HG03103 (cell line): ENCODE measurements at regions not wholly inside any gene's neighbourhood (a gene's known extent, or its start where the extent isn't known, plus 50 kb on each side); places are given as distances from the start of the nearest gene placed in this dataset.
"Not testable (repeated sequence)": the region's sequence is repeated elsewhere in the genome, so short reads cannot be mapped to it uniquely, and the experiment has no call there.

Source experiments
- ATAC-seq: cut with Tn5 transposase; IDR thresholded peaks from one replicate; pipeline ENCODE4 v1.9.1; 2021; ENCODE audit warnings: low read depth; ENCODE audit not compliant: unreplicated experiment

DNA sequence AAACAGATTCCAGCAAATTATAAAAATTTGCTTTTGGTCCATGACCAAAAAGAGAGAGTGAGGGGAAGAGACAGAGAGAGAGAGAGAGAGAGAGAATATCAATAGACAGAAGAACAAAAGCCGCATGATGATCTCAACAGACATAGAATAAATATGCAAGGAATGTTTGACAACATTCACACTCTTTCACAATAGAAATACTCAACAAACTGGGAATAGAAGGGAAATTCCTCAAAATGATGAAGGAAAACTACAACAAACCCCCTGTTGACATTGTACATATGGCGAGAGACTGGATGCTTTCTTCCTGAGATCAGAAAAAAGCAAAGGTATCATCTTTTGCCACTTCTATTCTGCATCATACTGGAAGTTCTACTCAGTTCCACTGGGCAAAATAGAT lies 309.7 kb downstream of the RAD51AP2 start:
- no peak for ATAC-seq

DNA sequence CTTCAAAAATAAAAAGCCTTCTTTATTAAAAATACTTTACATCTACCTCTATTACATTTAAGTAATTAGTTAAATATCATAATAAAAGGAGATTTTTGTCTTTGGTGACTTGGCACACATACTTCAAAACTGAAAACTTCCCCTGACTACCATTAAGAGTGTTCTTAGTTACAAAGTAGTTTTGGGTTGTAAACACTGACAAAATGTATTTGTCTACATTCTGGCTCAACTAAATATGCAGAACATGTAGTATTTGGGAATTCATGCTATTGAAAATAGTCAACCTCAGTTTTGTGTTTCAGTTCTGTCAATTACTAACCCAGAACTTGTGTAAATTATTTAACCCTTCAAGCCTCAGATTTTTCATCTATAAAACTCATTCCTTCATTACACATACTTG lies 311.5 kb downstream of the RAD51AP2 start:
- no peak for ATAC-seq

DNA sequence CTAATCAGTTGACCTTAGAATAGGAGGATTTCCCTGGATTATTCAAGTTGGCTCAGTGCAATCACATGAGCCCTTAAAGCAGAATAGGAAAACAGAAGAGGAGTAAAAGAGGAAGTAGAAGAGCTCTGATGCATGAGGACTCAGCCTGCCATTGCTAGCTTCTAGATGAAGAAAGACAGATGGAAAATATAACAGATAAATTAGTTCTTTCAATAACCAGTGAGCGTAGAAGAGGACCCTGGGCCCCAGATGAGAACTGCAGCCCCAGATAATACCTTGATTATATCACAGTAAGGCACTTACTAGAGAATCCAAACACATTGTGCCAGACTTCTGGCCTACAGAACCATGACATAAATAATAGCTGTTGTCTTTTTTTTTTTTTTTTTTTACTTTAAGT lies 314.0 kb downstream of the RAD51AP2 start:
- ATAC-seq, result peak; percentile 44

DNA sequence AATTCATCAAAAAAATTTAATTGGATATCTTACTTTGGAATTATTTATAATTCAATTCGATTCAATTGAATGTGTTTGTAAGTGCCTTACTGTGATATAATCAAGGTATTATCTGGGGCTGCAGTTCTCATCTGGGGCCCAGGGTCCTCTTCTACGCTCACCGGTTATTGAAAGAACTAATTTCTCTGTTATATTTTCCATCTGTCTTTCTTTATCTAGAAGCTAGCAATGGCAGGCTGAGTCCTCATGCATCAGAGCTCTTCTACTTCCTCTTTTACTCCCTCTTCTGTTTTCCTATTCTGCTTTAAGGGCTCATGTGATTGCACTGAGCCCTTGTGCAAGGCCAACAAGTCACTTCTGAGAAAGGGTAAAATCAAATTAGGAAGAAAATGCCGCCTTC lies 315.6 kb downstream of the RAD51AP2 start:
- ATAC-seq, result peak; percentile 97

DNA sequence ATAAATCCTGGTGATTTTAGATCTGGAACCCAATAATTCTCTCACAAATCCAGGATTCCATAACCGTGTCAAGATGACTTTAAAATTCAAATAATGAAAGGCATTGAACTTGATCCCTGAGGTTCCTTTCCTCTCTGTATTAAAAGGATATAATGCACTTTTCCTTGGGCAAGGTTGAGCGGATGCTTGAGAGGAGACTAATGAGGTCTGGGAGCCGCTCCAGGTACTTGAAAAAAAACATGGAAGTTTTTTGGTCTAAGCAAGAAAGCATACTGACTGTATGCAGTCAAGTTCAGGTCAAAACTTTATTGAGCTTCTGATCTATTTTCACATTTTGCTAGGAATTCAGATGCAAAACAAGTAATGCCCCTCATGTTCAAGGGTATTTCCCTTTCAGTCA lies 318.5 kb downstream of the RAD51AP2 start:
- no peak for ATAC-seq

DNA sequence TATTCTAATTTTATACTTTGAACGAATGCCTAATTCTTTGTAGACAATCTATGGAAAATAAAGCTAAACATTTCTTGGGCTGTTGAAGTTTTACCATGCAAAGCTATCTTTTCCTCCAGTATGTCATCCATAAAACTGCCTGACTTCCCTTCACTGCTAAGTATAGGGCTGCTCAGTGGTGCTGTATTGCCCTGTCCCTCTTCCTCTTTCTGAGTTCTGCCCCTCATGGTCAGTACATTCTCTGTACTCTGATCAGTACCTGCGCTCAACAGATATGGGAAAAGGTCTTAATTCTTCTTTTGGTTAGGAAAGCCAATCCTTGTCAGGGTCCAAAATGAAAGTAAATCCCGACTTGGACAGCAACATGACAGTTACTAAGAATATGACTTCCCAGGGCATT lies 321.9 kb downstream of the RAD51AP2 start:
- no peak for ATAC-seq

DNA sequence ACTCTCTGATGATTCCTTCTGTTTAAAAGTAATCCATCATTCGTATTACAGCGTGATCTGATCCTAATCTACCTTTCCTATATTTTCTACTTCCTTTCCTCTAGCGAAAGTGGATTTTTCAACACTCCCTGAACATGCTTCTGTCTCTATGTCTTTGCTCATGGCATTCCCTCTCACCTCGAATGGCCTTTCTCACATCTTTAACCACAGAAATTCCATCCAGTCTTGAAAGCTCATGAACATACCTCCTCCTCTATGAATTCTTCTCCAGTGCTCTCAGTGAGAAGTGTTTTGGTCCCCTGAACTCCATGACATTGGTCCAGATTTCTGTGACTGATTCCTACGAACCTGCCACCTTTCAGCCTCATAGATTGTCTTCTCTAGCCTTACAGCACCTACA lies 323.2 kb downstream of the RAD51AP2 start:
- ATAC-seq, result no peak

DNA sequence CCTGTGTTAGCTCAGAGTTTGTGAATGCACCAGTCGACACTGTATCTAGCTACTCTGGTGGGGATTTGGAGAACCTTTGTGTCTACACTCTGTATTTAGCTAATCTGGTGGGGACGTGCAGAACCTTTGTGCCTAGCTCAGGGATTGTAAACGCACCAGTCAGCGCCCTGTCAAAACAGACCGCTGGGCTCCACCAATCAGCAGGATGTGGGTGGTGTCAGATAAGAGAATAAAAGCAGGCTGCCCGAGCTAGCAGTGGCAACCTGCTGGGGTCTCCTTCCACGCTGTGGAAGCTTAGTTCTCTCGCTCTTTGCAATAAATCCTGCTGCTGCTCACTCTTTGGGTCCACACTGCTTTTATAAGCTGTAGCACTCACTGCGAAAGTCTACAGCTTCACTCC lies 324.2 kb downstream of the RAD51AP2 start:
- no peak for ATAC-seq

DNA sequence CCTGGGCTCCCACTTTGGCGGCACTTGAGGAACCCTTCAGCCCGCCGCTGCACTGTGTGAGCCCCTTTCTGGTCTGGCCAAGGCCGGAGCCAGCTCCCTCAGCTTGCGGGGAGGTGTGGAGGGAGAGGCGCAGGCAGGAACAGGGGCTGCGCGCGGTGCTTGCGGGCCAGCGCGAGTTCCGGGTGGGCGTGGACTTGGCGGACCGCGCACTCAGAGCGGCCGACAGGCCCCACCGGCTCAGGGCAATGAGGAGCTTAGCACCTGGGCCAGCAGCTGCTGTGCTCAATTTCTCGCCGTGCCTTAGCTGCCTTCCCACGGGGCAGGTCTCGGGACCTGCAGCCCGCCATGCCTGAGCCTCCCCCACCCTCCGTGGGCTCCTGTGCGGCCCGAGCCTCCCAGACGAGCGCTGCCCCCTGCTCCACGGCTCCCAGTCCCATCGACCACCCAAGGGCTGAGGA lies 324.8 kb downstream of the RAD51AP2 start:
- ATAC-seq, result not testable (repeated sequence)

DNA sequence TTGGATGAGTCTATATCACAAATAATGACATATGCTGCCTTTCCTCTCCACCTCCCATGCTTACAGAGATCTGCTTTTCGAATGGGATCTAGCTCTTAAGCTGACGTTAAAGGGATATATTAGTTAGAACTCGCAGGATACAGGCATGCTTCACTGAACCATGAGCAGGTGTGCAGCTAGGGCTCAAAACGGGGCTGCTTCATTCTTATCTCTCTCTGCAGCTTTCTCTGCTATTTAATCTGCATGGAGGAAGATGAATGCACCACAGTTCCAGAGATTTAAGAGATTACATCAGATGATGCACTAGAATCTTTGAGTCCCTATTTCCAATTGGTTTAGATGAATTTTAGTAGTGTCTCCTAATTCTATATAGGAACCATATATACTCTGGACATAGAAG lies 327.0 kb downstream of the RAD51AP2 start:
- ATAC-seq, result no peak

DNA sequence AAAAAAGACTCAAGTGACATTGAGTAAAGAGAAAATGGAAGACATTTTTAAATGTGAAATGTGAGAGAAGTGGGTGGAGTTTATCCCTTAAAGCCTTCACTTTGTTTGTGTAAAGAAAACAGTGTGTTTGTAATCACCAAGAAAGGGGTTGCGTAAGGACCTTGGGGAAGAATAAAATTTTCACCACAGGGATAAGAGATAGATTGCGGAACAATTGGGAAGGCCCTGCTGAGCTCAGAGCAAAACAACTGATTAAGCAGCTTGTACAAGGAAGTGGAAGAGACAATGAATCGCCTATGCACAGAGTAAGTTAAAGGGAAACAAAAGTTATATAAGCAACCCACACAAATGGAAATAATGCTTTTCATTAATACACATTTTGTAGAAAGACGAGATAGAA lies 327.7 kb downstream of the RAD51AP2 start:
- no peak for ATAC-seq

DNA sequence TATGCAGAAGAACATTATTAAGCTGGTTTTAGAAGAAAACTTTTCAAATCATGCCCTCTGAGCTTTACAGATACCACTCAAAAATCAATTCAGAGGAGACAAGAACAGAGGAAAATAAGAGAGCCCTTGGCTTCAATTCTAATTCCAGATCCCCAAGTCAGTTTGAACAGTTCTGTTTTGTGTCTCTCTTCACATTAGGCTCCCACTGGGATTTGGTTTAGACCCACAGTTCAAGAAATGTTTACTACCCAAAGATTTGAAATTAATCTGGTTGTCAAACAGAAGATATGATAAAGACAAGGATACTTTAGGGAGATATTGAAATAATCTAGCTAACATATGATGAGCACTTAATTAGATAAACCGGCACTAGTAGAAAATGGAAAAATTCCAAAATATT lies 329.5 kb downstream of the RAD51AP2 start:
- ATAC-seq, result no peak

DNA sequence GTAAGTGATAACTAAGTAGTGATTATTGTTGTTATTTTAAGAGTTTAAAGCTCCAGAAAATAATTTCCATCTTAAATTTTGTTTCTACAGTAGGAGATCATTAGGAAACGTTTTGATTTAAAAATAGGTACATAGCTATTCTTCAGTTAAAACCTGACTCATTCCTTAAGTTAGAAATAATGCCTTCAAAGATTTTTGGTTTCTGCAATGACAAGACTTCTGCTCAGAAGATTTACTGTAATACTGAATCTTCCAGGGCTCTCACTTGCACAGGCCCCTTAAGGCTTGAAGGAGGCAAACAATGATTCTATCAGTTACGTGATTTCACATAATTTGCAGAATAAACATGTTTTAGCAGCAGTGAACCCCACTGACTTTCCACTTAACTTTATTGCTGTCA lies 333.7 kb downstream of the RAD51AP2 start:
- no peak for ATAC-seq

DNA sequence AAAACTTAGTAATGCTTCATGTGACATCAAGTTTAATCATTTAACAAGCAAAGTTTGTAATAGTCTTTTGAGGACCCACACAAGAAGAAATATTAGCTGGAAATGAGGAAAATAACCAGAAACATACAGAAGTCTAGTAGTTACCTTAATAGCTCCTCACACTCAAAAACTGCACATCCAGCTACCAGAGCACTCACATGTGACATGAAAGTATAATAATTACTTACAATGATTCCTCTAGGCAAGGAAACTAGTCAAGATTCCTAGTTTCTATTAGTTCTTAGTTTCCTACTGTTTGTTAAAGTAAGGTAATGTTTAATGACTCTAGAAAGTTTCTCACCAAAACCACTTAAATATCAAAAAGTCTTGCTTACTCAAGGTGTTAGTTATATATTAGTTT lies 335.8 kb downstream of the RAD51AP2 start:
- ATAC-seq, result no peak

DNA sequence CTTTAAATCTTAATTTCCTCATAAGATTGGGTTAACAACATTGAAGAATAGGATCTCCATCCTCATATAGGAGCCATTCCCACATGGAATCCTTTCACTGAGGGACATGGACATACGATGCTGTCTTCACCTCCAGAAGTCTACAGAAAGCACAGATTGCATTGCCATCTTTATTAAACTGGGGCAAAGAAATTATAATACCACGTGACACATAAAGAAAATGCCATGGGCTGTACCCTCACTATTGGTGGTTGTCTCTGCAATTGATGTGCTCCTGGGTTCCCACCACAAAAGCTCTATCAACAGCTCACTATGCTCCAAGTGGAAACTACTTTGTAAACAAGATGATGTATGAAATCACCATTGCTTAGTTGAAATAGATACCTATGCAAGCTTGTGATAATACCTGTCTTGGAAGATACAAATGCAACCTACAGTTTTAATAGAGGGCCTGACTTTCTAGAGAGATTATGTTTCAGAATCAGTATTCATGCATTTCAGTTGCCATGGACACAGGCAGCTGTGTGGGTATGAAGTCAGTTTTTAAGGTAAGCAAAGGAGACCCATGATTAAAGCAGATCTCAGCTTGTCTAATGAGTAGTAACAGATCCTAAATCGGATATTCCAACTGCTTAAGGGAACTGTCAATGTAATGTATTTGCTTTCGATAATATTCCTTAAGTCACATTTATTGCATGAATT lies 337.0 kb downstream of the RAD51AP2 start:
- ATAC-seq, result no peak

DNA sequence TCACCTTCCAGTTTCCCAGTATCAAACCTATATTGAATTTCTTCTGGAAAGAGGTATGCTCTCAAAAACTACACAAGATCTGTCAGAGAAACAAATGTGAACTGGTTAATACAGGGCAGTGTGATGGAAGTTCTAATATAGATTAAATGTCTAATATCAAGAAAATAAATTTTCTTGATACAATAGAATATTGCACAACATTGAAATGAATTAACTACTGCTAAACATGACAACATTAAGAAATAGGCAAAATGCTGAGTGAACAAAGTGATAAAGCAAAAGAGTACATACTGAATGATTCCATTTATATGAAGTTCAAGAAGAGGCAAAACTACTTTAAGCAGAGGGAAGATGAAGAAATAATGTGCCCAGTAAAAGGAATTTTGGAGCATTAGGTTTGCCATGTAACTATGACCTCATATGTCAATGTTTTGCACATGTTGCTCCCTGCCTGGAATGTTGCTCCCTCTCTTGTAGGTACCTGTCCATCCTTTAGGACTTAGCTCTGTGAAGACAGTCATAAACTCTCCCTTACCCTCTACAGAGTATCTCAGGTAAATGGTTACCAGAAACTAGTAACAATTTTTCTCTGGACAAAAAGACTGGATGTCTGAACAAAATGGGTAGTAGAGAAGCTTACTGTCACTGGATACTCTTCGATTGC lies 339.0 kb downstream of the RAD51AP2 start:
- ATAC-seq, result no peak

DNA sequence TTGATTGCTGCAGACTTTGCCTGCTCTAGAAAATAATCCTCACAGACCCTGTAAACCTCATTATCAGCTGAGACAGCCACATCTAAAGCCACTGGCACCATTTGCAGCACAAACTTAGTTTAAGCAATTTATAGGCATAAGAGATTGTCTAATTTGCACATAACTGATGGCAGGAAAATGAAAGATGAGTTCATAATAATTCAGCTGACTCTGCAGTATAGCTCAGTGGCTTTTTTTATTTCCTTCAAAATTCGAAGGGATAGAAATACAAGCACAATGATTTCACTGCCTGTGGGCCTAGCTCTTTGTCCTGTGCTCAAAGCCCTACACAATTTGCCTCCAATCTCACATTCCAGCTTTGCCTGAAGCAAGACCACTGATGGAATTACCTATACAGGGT lies 341.2 kb downstream of the RAD51AP2 start:
- no peak for ATAC-seq

DNA sequence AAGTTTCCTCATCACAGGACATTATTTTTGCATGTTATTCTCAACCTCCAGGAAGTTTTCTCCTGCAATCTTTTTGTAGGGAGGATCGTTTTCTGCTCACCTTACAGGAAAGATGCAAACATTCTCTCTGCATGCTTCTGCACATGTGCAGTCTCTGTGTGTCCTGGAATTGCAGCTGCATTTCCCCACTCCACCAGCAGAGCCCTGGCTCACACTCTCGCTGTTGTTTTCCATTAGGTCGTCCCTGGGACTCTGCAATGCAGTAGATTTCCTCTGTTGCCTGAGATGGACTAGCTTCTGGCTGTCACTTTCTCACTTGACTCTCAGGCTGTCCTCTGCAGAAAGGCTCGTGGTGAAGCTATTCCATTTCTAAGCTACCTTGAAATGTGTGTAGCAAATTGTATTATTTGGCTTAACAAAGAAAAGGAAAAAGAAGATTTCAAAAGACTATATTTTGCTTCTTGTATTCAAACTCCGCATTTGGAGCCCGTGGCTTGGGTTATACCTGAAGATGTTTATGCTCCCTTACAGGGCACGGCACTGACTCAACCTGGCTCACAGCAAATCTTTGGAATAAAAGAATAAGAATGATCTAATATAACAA lies 346.7 kb downstream of the RAD51AP2 start:
- peak; percentile 87 for ATAC-seq

DNA sequence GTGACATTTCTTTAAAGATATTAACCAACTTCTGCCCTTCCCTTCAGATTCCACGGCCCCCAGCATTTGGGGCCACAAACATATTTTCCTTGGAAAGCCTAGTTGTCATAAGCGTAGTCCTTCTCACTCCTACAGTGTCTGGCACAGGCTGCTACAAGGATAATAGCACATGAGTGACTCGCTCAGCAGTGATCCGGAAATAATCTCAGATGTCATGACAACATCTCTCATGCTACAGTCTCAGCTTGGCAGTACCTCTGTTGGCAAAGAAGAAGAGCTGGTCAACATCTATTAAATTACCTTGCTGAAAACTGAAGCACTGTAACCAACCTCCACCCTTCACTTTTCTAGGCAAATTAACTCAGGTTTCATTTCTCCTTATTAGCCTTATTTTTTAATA lies 351.7 kb downstream of the RAD51AP2 start:
- ATAC-seq, result no peak

DNA sequence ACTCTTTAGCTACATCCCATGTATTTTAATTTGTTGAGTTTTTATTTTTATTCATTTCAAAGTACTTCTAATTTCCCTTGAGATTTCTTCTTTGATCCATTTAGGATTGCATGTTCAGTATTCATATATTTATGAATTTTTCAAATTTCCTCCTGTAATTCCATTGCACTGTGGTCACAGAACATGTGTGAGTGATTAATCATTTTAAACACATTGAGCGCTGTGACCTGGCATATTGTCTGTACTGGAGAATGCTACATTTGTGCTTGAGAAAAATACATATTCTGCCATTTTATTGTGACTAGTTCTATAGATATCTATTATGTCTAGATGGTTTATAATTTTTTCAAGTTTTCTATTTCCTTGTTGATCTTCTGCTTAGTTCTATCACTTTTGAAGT lies 353.7 kb downstream of the RAD51AP2 start:
- ATAC-seq, result no peak

DNA sequence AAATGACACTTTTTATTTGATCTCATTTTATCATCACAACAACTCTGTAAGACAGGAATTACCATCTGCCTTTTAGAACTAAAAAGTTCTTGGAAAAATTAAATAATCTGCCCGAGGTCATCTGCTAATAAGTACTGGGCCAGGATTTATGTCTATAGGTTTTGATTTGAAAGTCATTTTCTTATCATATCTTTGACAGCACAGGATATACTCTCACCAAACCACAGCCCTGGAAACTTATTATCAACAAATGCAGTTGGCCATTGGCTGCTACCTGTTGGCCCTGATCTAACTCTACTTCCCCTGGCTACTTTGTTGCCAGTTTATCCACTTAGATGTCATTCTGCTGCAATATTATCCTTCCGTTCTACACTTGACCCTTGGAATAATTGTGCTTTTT lies 354.6 kb downstream of the RAD51AP2 start:
- ATAC-seq, result no peak

DNA sequence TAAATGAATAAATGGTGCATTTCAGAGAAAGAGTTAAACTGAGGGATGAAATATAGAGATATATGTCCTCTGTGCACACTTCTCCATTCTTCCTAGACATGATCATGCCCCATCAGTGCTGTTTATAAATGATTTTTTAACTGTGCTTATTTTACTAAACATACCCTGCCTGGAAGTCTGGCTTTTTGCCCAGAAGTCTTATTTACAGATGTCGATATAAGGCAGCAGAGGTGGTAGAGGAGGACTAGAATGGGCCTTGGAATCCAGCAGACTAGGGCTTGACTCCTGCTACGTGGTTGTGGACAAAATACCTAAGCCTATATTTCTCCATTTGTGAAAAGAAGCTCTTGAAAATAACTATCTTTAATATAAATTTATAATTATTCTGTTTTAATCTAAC lies 355.5 kb downstream of the RAD51AP2 start:
- no peak for ATAC-seq
